H1 (cell line): ENCODE measurements at regions not wholly inside any gene's neighbourhood (a gene's known extent, or its start where the extent isn't known, plus 50 kb on each side); places are given as distances from the start of the nearest gene placed in this dataset.
"Not testable (repeated sequence)": the region's sequence is repeated elsewhere in the genome, so short reads cannot be mapped to it uniquely, and the experiment has no call there.

Source experiments
- CTCF ChIA-PET: fragments of 300-600 bp; sonication (Branson Sonifier 250); formaldehyde crosslinking; loops from one replicate; lab custom pipeline; 2021; ENCODE audit not compliant: partially characterized antibody; lab: Charles Lee
- POLR2A ChIA-PET: fragments of 300-600 bp; sonication (Branson Sonifier 250); formaldehyde crosslinking; loops from one replicate; lab custom pipeline; 2021; ENCODE audit warnings: inconsistent platforms; ENCODE audit not compliant: partially characterized antibody; lab: Charles Lee
- DNase-seq, 2 experiments: peaks; one replicate each; pipeline versions ENCODE4 v3.0.0 to v3.0.0-alpha.2; 2010 to 2022; ENCODE audit warnings: low spot score in 2 of 2, low read depth in 1 of 2, mixed read lengths in 1 of 2
- FAIRE-seq: peaks from 2 replicates; lab custom pipeline; 2011; peaks lifted over from hg19 to GRCh38; lab: Jason Lieb, UNC
- H2AFZ ChIP-seq: 2 replicates; pipeline ENCODE4 v1.8.1; 2012; ENCODE audit warnings: low read length, inconsistent platforms
- H2AK5ac ChIP-seq: 2 replicates; pipeline ENCODE4 v1.6.1; 2013; ENCODE audit warnings: low read depth, low read length
- H2BK120ac ChIP-seq: replicated peaks from 2 replicates; pipeline ENCODE3; 2013; ENCODE audit warnings: low read depth, low read length, inconsistent platforms
- H2BK12ac ChIP-seq: 2 replicates; pipeline ENCODE4 v1.6.1; 2013; ENCODE audit warnings: low read depth, low read length
- H2BK15ac ChIP-seq: 2 replicates; pipeline ENCODE4 v1.6.1; 2013; ENCODE audit warnings: low read length
- H2BK20ac ChIP-seq: 2 replicates; pipeline ENCODE4 v1.6.1; 2013; ENCODE audit warnings: low read length
- H2BK5ac ChIP-seq: 2 replicates; pipeline ENCODE4 v1.6.1; 2013; ENCODE audit warnings: low read depth, low read length
- H3K14ac ChIP-seq: 2 replicates; pipeline ENCODE4 v1.6.1; 2013; ENCODE audit warnings: inconsistent platforms; ENCODE audit not compliant: insufficient read length
- H3K18ac ChIP-seq: 2 replicates; pipeline ENCODE4 v1.6.1; 2013; ENCODE audit warnings: low read length; ENCODE audit errors: extremely low read depth
- H3K23ac ChIP-seq: 2 replicates; pipeline ENCODE4 v1.6.1; 2013; ENCODE audit warnings: inconsistent platforms; ENCODE audit not compliant: insufficient read length
- H3K23me2 ChIP-seq: 2 replicates; pipeline ENCODE4 v1.6.1; 2013; ENCODE audit warnings: low read depth, low read length
- H3K27ac ChIP-seq: 2 replicates; pipeline ENCODE4 v1.6.1; 2011; ENCODE audit warnings: low read depth, low read length, inconsistent platforms
- H3K27me3 ChIP-seq, 4 experiments: replicated peaks in 1 of 4; 1 replicate in 1 of 4; 2 replicates in 3 of 4; pipeline versions ENCODE4 v1.6.1 to v1.8.1; 2011 to 2013; ENCODE audit warnings: low read length in 3 of 4, mild to moderate bottlenecking in 3 of 4, inconsistent platforms in 2 of 4, mixed read lengths in 2 of 4, moderate library complexity in 1 of 4; ENCODE audit not compliant: control insufficient read depth in 3 of 4, insufficient read depth in 3 of 4; ENCODE audit errors: extremely low read depth in 1 of 4
- H3K36me3 ChIP-seq, 4 experiments: 2 replicates each; pipeline versions ENCODE4 v1.6.1 to v1.8.1; 2011 to 2013; ENCODE audit warnings: mild to moderate bottlenecking in 4 of 4, low read length in 3 of 4, moderate library complexity in 2 of 4, control low read depth in 1 of 4, inconsistent platforms in 1 of 4; ENCODE audit not compliant: insufficient read depth in 4 of 4, control insufficient read depth in 2 of 4
- H3K4ac ChIP-seq: replicated peaks from 2 replicates; pipeline ENCODE3; 2013; ENCODE audit warnings: low read length, low read depth, mixed read lengths, inconsistent platforms; ENCODE audit not compliant: insufficient read length
- H3K4me1 ChIP-seq, 4 experiments: replicated peaks in 1 of 4; 1 replicate in 1 of 4; 2 replicates in 3 of 4; pipeline versions ENCODE4 v1.6.1 to v1.8.1; 2011 to 2013; ENCODE audit warnings: low read length in 3 of 4, inconsistent platforms in 2 of 4, mixed read lengths in 1 of 4; ENCODE audit not compliant: insufficient read depth in 4 of 4, control insufficient read depth in 3 of 4
- H3K4me2 ChIP-seq, 2 experiments: 2 replicates each; pipeline versions ENCODE4 v1.6.1 to v1.8.1; 2011 to 2013; ENCODE audit warnings: low read depth in 2 of 2, low read length in 2 of 2, control low read depth in 1 of 2, inconsistent platforms in 1 of 2, mild to moderate bottlenecking in 1 of 2; ENCODE audit not compliant: insufficient read depth in 1 of 2
- H3K4me3 ChIP-seq, 4 experiments: fragments of 200-600, 300-600 bp in 1 of 4; sonication (generic), shearing (Covaris generic), sonication (Bioruptor Twin) in 1 of 4; 2 replicates each; pipeline versions ENCODE4 v1.5.1 to v1.8.1; 2011 to 2016; ENCODE audit warnings: low read length in 4 of 4, low read depth in 3 of 4, control low read depth in 2 of 4, inconsistent platforms in 2 of 4, mild to moderate bottlenecking in 2 of 4, mixed read lengths in 1 of 4, moderate library complexity in 1 of 4; ENCODE audit not compliant: insufficient read depth in 2 of 4; ENCODE audit errors: extremely low read depth in 1 of 4
- H3K56ac ChIP-seq: replicated peaks from 2 replicates; pipeline ENCODE3; 2013; ENCODE audit warnings: low read depth, mild to moderate bottlenecking, mixed read lengths, low read length, inconsistent platforms; ENCODE audit not compliant: insufficient read length
- H3K79me1 ChIP-seq: 2 replicates; pipeline ENCODE4 v1.6.1; 2013; ENCODE audit warnings: low read depth, low read length, control low read depth
- H3K79me2 ChIP-seq, 2 experiments: 2 replicates each; pipeline versions ENCODE4 v1.6.1 to v1.8.1; 2012 to 2013; ENCODE audit warnings: low read length in 2 of 2, mild to moderate bottlenecking in 2 of 2, inconsistent platforms in 1 of 2; ENCODE audit not compliant: insufficient read depth in 2 of 2, control insufficient read depth in 1 of 2
- H3K9ac ChIP-seq, 4 experiments: replicated peaks in 1 of 4; 1 replicate in 1 of 4; 2 replicates in 3 of 4; pipeline versions ENCODE4 v1.6.1 to v1.8.1; 2011 to 2013; ENCODE audit warnings: low read depth in 3 of 4, low read length in 3 of 4, control low read depth in 2 of 4, mild to moderate bottlenecking in 2 of 4, moderate library complexity in 2 of 4, inconsistent platforms in 1 of 4; ENCODE audit errors: extremely low read depth in 1 of 4
- H3K9me3 ChIP-seq, 2 experiments: 2 replicates each; pipeline versions ENCODE4 v1.6.1 to v1.8.1; 2012 to 2013; ENCODE audit warnings: mild to moderate bottlenecking in 2 of 2, moderate library complexity in 2 of 2, control low read depth in 1 of 2, inconsistent platforms in 1 of 2, low read depth in 1 of 2, low read length in 1 of 2, mixed read lengths in 1 of 2; ENCODE audit not compliant: insufficient read depth in 2 of 2
- H4K20me1 ChIP-seq, 2 experiments: replicated peaks in 1 of 2; 2 replicates each; pipeline versions ENCODE3 to v1.8.1; 2011 to 2013; ENCODE audit warnings: inconsistent platforms in 2 of 2, low read length in 2 of 2, mild to moderate bottlenecking in 1 of 2; ENCODE audit not compliant: insufficient read depth in 2 of 2, control insufficient read depth in 1 of 2
- H4K5ac ChIP-seq: 2 replicates; pipeline ENCODE4 v1.6.1; 2013; ENCODE audit warnings: low read length, low read depth, mixed read lengths, inconsistent platforms; ENCODE audit not compliant: insufficient read length
- H4K8ac ChIP-seq: 2 replicates; pipeline ENCODE4 v1.8.0; 2013; ENCODE audit warnings: mild to moderate bottlenecking, moderate library complexity, low read length, inconsistent platforms; ENCODE audit not compliant: insufficient read depth; ENCODE audit errors: extremely low read depth
- H4K91ac ChIP-seq: replicated peaks from 2 replicates; pipeline ENCODE3; 2013; ENCODE audit warnings: low read length, mixed read lengths, inconsistent platforms; ENCODE audit not compliant: insufficient read length
- ATF3 ChIP-seq: IDR thresholded peaks from 2 replicates; pipeline ENCODE4 v1.6.1; 2011; ENCODE audit warnings: low read depth, mild to moderate bottlenecking, low read length; ENCODE audit not compliant: insufficient read depth
- HDAC2 ChIP-seq, 2 experiments: fragments of 300-600 bp in 1 of 2; sonication (generic) in 1 of 2; IDR thresholded peaks; 2 replicates each; pipeline ENCODE4 v1.6.1; 2011 to 2012; ENCODE audit warnings: low read depth in 2 of 2, low read length in 2 of 2, mild to moderate bottlenecking in 2 of 2, moderate library complexity in 2 of 2, borderline replicate concordance in 1 of 2, inconsistent platforms in 1 of 2
- RAD21 ChIP-seq, 2 experiments: IDR thresholded peaks in 1 of 2; conservative IDR thresholded peaks in 1 of 2; 2 replicates each; pipeline ENCODE4 v1.6.1; 2011; ENCODE audit warnings: low read depth in 2 of 2, low read length in 2 of 2, improper control_type of control experiment in 1 of 2, inconsistent platforms in 1 of 2, mild to moderate bottlenecking in 1 of 2, moderate library complexity in 1 of 2
- SIRT6 ChIP-seq: IDR thresholded peaks from one replicate; pipeline ENCODE4 v1.7.1; 2012; ENCODE audit warnings: low read length, inconsistent platforms
- SUZ12 ChIP-seq: fragments of 200-600 bp; sonication (generic); IDR thresholded peaks from 2 replicates; pipeline ENCODE4 v1.6.1; 2012; ENCODE audit warnings: mild to moderate bottlenecking, inconsistent platforms, low read length, moderate library complexity, mixed read lengths
- USF2 ChIP-seq: IDR thresholded peaks from 2 replicates; pipeline ENCODE4 v1.6.1; 2011; ENCODE audit warnings: low read length, improper control_type of control experiment
- WGBS, 2 experiments: shearing (Covaris generic) in 1 of 2; methylation state at CpG; one replicate each; pipeline versions ENCODE4 v1.1.6 to v1.1.7; 2013 to 2015; ENCODE audit warnings: low lambda C conversion rate in 2 of 2, mixed read lengths in 2 of 2, inconsistent platforms in 1 of 2, low coverage in 1 of 2, missing lambda C conversion rate in 1 of 2; ENCODE audit not compliant: insufficient replicate concordance in 2 of 2, insufficient coverage in 1 of 2, insufficient read length in 1 of 2; ENCODE audit errors: extremely low coverage in 1 of 2, missing lambda C conversion rate in 1 of 2; 5-methylcytosine and 5-hydroxymethylcytosine counted together

- TF ChIP-seq USF2, result no peak
- TF ChIP-seq SIRT6, result no peak
- no peak for TF ChIP-seq RAD21 (IDR thresholded peaks at IDR 0.05 in 1 of 2, conservative IDR thresholded peaks at IDR 0.05 in 1 of 2; ENCODE audit: low read depth in 2 of 2, low read length in 2 of 2)
- TF ChIP-seq ATF3, result no peak
- TF ChIP-seq SUZ12, result no peak
- TF ChIP-seq HDAC2 (IDR thresholded peaks at IDR 0.05; ENCODE audit: borderline replicate concordance in 1 of 2, low read depth in 2 of 2, low read length in 2 of 2), result no peak
Measured at GRCh38 chr21:35159881-35160280, 110.8 kb upstream of the RUNX1 start (continued).

GRCh38 chr21:35157374-35157773 is 108.3 kb upstream of the RUNX1 start:
- FAIRE-seq, H3K18ac ChIP-seq, H3K4ac ChIP-seq, H2BK120ac ChIP-seq, H3K4me2 ChIP-seq, H3K23me2 ChIP-seq, H3K9ac ChIP-seq, POLR2A ChIA-PET, H3K14ac ChIP-seq, H2BK12ac ChIP-seq, H3K56ac ChIP-seq, H3K36me3 ChIP-seq, H4K20me1 ChIP-seq, H3K79me2 ChIP-seq, H4K5ac ChIP-seq, H3K79me1 ChIP-seq, H3K9me3 ChIP-seq, H2BK15ac ChIP-seq, H3K27ac ChIP-seq, H3K23ac ChIP-seq, H4K91ac ChIP-seq, DNase-seq, H2AK5ac ChIP-seq, H3K27me3 ChIP-seq, H3K4me3 ChIP-seq, H2BK20ac ChIP-seq, H3K4me1 ChIP-seq, H2BK5ac ChIP-seq, H4K8ac ChIP-seq, CTCF ChIA-PET, H2AFZ ChIP-seq: not testable (repeated sequence)
- WGBS, 2 experiments, result 100% methylated on average over 1 of the region's 1 CpG; no CpG with 5 or more reads in 1 of the 2 experiments
